HepG2 (cell line): ENCODE measurements at regions not wholly inside any gene's neighbourhood (a gene's known extent, or its start where the extent isn't known, plus 50 kb on each side); places are given as distances from the start of the nearest gene placed in this dataset.

Experiments used
- ATAC-seq: fragments of 200-7000 bp; cut with Tn5 transposase; 3 replicates; pipeline ENCODE4 v1.9.1; 2020; ENCODE audit warnings: mild to moderate bottlenecking, moderate library complexity
- BruUV-seq: library from RNA; stranded (reverse); fragments of 400-500 nt; replicated peaks from 2 replicates; lab custom pipeline; 2021; lab: Mats Ljungman, UMichigan
- CTCF ChIA-PET: fragments of 300-600 bp; formaldehyde crosslinking; extraction: SDS; loops from one replicate; lab custom pipeline; 2021; ENCODE audit warnings: low total read pairs, inconsistent platforms, low intra/inter-chr PET ratio; lab: Yijun Ruan, JAX
- POLR2A ChIA-PET: fragments of 350-600 bp; sonication (Branson Sonifier 250); formaldehyde crosslinking; loops from one replicate; lab custom pipeline; 2020; ENCODE audit warnings: antibody characterized with exemption, inconsistent platforms; lab: Yijun Ruan, JAX
- DNase-seq: peaks from one replicate; pipeline ENCODE4 v3.0.0-alpha.2; 2015; ENCODE audit warnings: low spot score
- FAIRE-seq: peaks from 3 replicates; lab custom pipeline; 2011; peaks lifted over from hg19 to GRCh38; lab: Jason Lieb, UNC
- H2AFZ ChIP-seq: one replicate; pipeline ENCODE4 v1.6.1; 2011; ENCODE audit warnings: low read length, inconsistent platforms
- H3K27ac ChIP-seq: fragments of 300-600 bp; 3 replicates; pipeline ENCODE4 v1.8.0; 2011; ENCODE audit warnings: mixed run types, mild to moderate bottlenecking, mixed read lengths, low read length, inconsistent platforms; ENCODE audit not compliant: insufficient read depth; ENCODE audit errors: extremely low read length
- H3K27me3 ChIP-seq, 2 experiments: fragments of 200-600 bp in 1 of 2; 2 replicates in 1 of 2; 3 replicates in 1 of 2; pipeline versions ENCODE4 v1.6.0 to v1.8.0; 2011; ENCODE audit warnings: low read length in 2 of 2, mild to moderate bottlenecking in 2 of 2, moderate library complexity in 2 of 2, inconsistent platforms in 1 of 2; ENCODE audit not compliant: insufficient read depth in 2 of 2, control insufficient read depth in 1 of 2
- H3K36me3 ChIP-seq, 2 experiments: fragments of 200-600 bp in 1 of 2; replicated peaks in 1 of 2; 2 replicates in 1 of 2; 3 replicates in 1 of 2; pipeline versions ENCODE4 v1.5.1 to v1.8.0; 2011; ENCODE audit warnings: low read length in 2 of 2, inconsistent platforms in 1 of 2; ENCODE audit not compliant: insufficient read depth in 2 of 2, control insufficient read depth in 1 of 2
- H3K4me1 ChIP-seq: 2 replicates; pipeline ENCODE4 v1.5.1; 2012; ENCODE audit warnings: low read length, inconsistent platforms; ENCODE audit not compliant: insufficient read depth
- H3K4me2 ChIP-seq: 2 replicates; pipeline ENCODE4 v1.6.0; 2011; ENCODE audit warnings: low read depth, low read length, inconsistent platforms
- H3K4me3 ChIP-seq, 3 experiments: fragments of 200-600 bp in 1 of 3; sonication (generic), shearing (Covaris generic) in 1 of 3; replicated peaks in 1 of 3; 2 replicates each; pipeline ENCODE4 v1.5.1; 2011 to 2016; ENCODE audit warnings: low read length in 3 of 3, inconsistent platforms in 2 of 3, low read depth in 2 of 3, mild to moderate bottlenecking in 2 of 3, control low read depth in 1 of 3, mixed read lengths in 1 of 3; ENCODE audit not compliant: insufficient read depth in 1 of 3
- H3K79me2 ChIP-seq: one replicate; pipeline ENCODE4 v1.6.1; 2011; ENCODE audit warnings: low read length, inconsistent platforms; ENCODE audit not compliant: insufficient read depth
- H3K9ac ChIP-seq: 2 replicates; pipeline ENCODE4 v1.6.0; 2011; ENCODE audit warnings: mild to moderate bottlenecking, low read depth, low read length, inconsistent platforms; ENCODE audit not compliant: insufficient read depth
- H3K9me3 ChIP-seq: 2 replicates; pipeline ENCODE4 v1.5.1; 2012; ENCODE audit warnings: mild to moderate bottlenecking, low read length
- H4K20me1 ChIP-seq: 2 replicates; pipeline ENCODE4 v1.6.0; 2011; ENCODE audit warnings: inconsistent platforms, mild to moderate bottlenecking, low read length, moderate library complexity; ENCODE audit not compliant: insufficient read depth
- HOXA7 ChIP-seq: sonication (generic); formaldehyde crosslinking; IDR thresholded peaks from 2 replicates; pipeline ENCODE4 v1.8.1; 2022; ENCODE audit warnings: mild to moderate bottlenecking, missing genetic modification reagents, moderate library complexity
- KDM3A ChIP-seq: IDR thresholded peaks from 2 replicates; pipeline ENCODE4 v1.6.1; 2018; ENCODE audit warnings: low read depth, missing compliant biosample characterization
- KLF11 ChIP-seq: IDR thresholded peaks from 2 replicates; pipeline ENCODE4 v1.6.1; 2016; ENCODE audit warnings: missing compliant biosample characterization
- SATB2 ChIP-seq: sonication (generic); formaldehyde crosslinking; IDR thresholded peaks from 2 replicates; pipeline ENCODE4 v1.5.0; 2020; ENCODE audit warnings: missing genetic modification reagents
- SOX13 ChIP-seq, 3 experiments: fragments of 450-650 bp in 1 of 3; sonication (generic) in 1 of 3; formaldehyde crosslinking in 1 of 3; IDR thresholded peaks in 2 of 3; conservative IDR thresholded peaks in 1 of 3; 2 replicates each; pipeline versions ENCODE4 v1.5.0 to v1.6.1; 2016 to 2020; ENCODE audit warnings: antibody characterized with exemption in 1 of 3, mild to moderate bottlenecking in 1 of 3, missing compliant biosample characterization in 1 of 3, missing genetic modification reagents in 1 of 3, moderate library complexity in 1 of 3
- SP140L ChIP-seq: sonication (generic); formaldehyde crosslinking; IDR thresholded peaks from 2 replicates; pipeline ENCODE4 v1.4.0; 2020; ENCODE audit warnings: missing genetic modification reagents, borderline replicate concordance
- SSRP1 ChIP-seq: IDR thresholded peaks from 2 replicates; pipeline ENCODE4 v1.6.1; 2016; ENCODE audit warnings: control low read depth
- ZMAT3 ChIP-seq: sonication (generic); formaldehyde crosslinking; conservative IDR thresholded peaks from 2 replicates; pipeline ENCODE4 v1.7.0; 2021; ENCODE audit warnings: missing genetic modification reagents
- ZNF282 ChIP-seq: fragments of 450-650 bp; IDR thresholded peaks from 2 replicates; pipeline ENCODE4 v1.6.1; 2018; ENCODE audit not compliant: partially characterized antibody
- ZNF33A ChIP-seq: sonication (generic); formaldehyde crosslinking; IDR thresholded peaks from 2 replicates; pipeline ENCODE4 v1.5.1; 2020; ENCODE audit warnings: missing genetic modification reagents, mild to moderate bottlenecking, moderate library complexity, borderline replicate concordance
- ZNF550 ChIP-seq: sonication (generic); formaldehyde crosslinking; IDR thresholded peaks from 2 replicates; pipeline ENCODE4 v1.4.0; 2020; ENCODE audit warnings: mild to moderate bottlenecking, missing genetic modification reagents, borderline replicate concordance
- ZNF776 ChIP-seq: sonication (generic); formaldehyde crosslinking; IDR thresholded peaks from 2 replicates; pipeline ENCODE4 v1.4.0; 2020; ENCODE audit warnings: mild to moderate bottlenecking, missing genetic modification reagents
- in situ Hi-C: cut with HindIII; loops from 2 replicates; pipeline ENCODE4 v1.10.0; 2017; ENCODE audit warnings: low pct_unique_long_range_greater_than_20kb; ENCODE audit not compliant: extremely low pct_ligation_motif_present
- intact Hi-C: fragments of 100-400 bp; cut with micrococcal nuclease; formaldehyde crosslinking; loops from one replicate; pipeline ENCODE4 v1.10.0; 2022; ENCODE audit not compliant: unreplicated experiment
- TF ChIP-seq, protein P1 (sequence below), 2 experiments: sonication (generic) in 1 of 2; formaldehyde crosslinking in 1 of 2; IDR thresholded peaks; 2 replicates each; pipeline versions ENCODE4 v1.4.0 to v1.6.1; 2016 to 2020; ENCODE audit warnings: borderline replicate concordance in 1 of 2, low read depth in 1 of 2, mild to moderate bottlenecking in 1 of 2, missing genetic modification reagents in 1 of 2
- TF ChIP-seq, protein P2 (sequence below): sonication (generic); formaldehyde crosslinking; IDR thresholded peaks from 2 replicates; pipeline ENCODE4 v1.4.0; 2020; ENCODE audit warnings: missing genetic modification reagents, low read depth, mild to moderate bottlenecking, borderline replicate concordance

DNA sequence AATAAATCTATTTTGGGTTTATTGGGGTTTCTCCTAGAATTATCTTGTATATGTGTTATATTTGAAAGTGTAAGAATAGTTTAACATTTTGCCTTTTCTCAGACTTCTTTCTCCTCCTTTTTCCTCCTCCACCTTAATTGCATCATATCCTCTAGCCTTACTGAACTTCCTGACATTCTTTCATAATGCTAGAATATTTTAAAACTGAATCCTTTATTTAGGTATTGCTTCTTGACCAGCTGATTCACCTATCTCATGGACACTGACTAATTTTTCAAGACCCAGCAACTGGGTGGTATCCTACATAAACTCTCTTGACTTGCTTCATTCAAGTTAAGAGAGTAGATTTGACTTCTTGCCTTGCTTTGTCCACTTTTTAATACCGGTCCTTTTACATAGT lies 1508.9 kb downstream of the STIM2 start (continued):
- TF ChIP-seq, protein P1, sequence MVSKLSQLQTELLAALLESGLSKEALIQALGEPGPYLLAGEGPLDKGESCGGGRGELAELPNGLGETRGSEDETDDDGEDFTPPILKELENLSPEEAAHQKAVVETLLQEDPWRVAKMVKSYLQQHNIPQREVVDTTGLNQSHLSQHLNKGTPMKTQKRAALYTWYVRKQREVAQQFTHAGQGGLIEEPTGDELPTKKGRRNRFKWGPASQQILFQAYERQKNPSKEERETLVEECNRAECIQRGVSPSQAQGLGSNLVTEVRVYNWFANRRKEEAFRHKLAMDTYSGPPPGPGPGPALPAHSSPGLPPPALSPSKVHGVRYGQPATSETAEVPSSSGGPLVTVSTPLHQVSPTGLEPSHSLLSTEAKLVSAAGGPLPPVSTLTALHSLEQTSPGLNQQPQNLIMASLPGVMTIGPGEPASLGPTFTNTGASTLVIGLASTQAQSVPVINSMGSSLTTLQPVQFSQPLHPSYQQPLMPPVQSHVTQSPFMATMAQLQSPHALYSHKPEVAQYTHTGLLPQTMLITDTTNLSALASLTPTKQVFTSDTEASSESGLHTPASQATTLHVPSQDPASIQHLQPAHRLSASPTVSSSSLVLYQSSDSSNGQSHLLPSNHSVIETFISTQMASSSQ (IDR thresholded peaks at IDR 0.05; ENCODE audit: low read depth): no peak
- TF ChIP-seq, protein P1 (CRISPR knock-in tag; IDR thresholded peaks at IDR 0.05; ENCODE audit: borderline replicate concordance): no peak
- TF ChIP-seq ZNF550 (CRISPR knock-in tag) (no peak), ZNF776 (CRISPR knock-in tag) (no peak), HOXA7 (CRISPR knock-in tag) (no peak), KLF11 (CRISPR knock-in tag) (no peak), SSRP1 (CRISPR knock-in tag) (no peak), SATB2 (CRISPR knock-in tag) (no peak)
- TF ChIP-seq, protein P2, sequence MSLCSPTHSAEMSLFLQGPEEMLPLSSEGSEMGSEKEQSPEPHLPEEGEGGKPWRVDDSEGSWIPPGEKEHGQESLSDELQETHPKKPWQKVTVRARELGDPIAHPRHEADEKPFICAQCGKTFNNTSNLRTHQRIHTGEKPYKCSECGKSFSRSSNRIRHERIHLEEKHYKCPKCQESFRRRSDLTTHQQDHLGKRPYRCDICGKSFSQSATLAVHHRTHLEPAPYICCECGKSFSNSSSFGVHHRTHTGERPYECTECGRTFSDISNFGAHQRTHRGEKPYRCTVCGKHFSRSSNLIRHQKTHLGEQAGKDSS: no peak

DNA sequence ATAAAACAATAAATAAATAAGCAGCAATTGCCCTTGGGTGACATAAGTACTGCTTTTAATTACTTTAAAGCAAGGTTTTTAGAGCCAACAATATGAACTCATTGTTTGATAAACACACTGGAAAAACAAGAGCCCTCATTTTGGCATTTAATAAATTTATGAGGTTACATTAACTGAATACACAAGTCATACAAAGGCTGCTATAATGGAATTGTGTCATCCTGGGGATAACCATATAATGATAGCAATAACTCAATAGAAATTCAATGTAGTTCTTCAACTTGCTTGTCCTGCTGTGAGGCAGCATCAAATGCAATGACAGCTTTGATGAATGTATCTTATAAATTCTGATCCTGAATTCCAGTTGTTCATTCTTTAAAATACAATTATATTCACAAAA lies 1512.5 kb downstream of the STIM2 start:
- peaks cover 70% of the 10 kb centered on the region for H3K9me3 ChIP-seq
- H3K4me2 ChIP-seq: no peak overlapping the region
- ChIA-PET POLR2A (no interaction called here), CTCF (no interaction called here)
- no peaks in the 10 kb centered on the region for H3K79me2 ChIP-seq
- DNase-seq: no peak
- no peak for ATAC-seq
- no peak overlapping the region for H3K27ac ChIP-seq
- H2AFZ ChIP-seq: no peak overlapping the region
- in situ Hi-C loops: no loop called here
- no peaks in the 10 kb centered on the region for H3K27me3 ChIP-seq
- no peak overlapping the region for H3K9ac ChIP-seq
- BruUV-seq: no TSS peak
- H3K36me3 ChIP-seq: no peaks in the 10 kb centered on the region
- no peaks in the 10 kb centered on the region for H4K20me1 ChIP-seq
- H3K4me1 ChIP-seq: no peaks in the 10 kb centered on the region
- TF ChIP-seq ZNF33A (CRISPR knock-in tag) (no peak), ZMAT3 (no peak), SOX13 (IDR thresholded peaks at IDR 0.05) (no peak), SOX13 (CRISPR knock-in tag; conservative IDR thresholded peaks at IDR 0.05 in 1 of 2, IDR thresholded peaks at IDR 0.05 in 1 of 2) (no peak), KDM3A (CRISPR knock-in tag) (no peak), SP140L (CRISPR knock-in tag) (no peak), ZNF282 (no peak)
- TF ChIP-seq, all 625 proteins: peak for 0
- H3K4me3 ChIP-seq: no peak overlapping the region
- intact Hi-C loops: no loop called here
- no peak for FAIRE-seq
